HepG2 (cell line): ENCODE measurements at regions not wholly inside any gene's neighbourhood (a gene's known extent, or its start where the extent isn't known, plus 50 kb on each side); places are given as distances from the start of the nearest gene placed in this dataset.

Experiments used
- HDAC6 ChIP-seq: fragments of 200-600 bp; sonication (generic); IDR thresholded peaks from 2 replicates; pipeline ENCODE4 v1.7.0; 2017; ENCODE audit warnings: mild to moderate bottlenecking, antibody characterized with exemption, low read length, low read depth
- KLF12 ChIP-seq: sonication (generic); formaldehyde crosslinking; IDR thresholded peaks from 2 replicates; pipeline ENCODE4 v1.4.0; 2020; ENCODE audit warnings: missing genetic modification reagents, borderline replicate concordance
- KLF15 ChIP-seq: sonication (generic); formaldehyde crosslinking; IDR thresholded peaks from 2 replicates; pipeline ENCODE4 v1.8.1; 2023; ENCODE audit warnings: borderline replicate concordance, mild to moderate bottlenecking, inconsistent platforms, missing genetic modification reagents, mixed read lengths
- POLR2AphosphoS2 ChIP-seq: IDR thresholded peaks from 2 replicates; pipeline ENCODE4 v1.6.1; 2011; ENCODE audit warnings: low read depth, low read length, improper control_type of control experiment
- RAD51 ChIP-seq: fragments of 450-650 bp; IDR thresholded peaks from 2 replicates; pipeline ENCODE4 v1.6.1; 2016; ENCODE audit warnings: borderline replicate concordance
- ZNF44 ChIP-seq: sonication (generic); formaldehyde crosslinking; IDR thresholded peaks from 2 replicates; pipeline ENCODE4 v1.5.1; 2020; ENCODE audit warnings: mild to moderate bottlenecking, missing genetic modification reagents
- ZNF530 ChIP-seq: sonication (generic); formaldehyde crosslinking; IDR thresholded peaks from 2 replicates; pipeline ENCODE4 v1.5.0; 2020; ENCODE audit warnings: low read depth, mild to moderate bottlenecking, missing genetic modification reagents
- ZNF773 ChIP-seq: sonication (generic); formaldehyde crosslinking; IDR thresholded peaks from 2 replicates; pipeline ENCODE4 v1.4.0; 2020; ENCODE audit warnings: missing genetic modification reagents, borderline replicate concordance
- TF ChIP-seq, protein P1 (sequence below), 2 experiments: IDR thresholded peaks; 2 replicates each; pipeline ENCODE4 v1.6.1; 2011 to 2012; ENCODE audit warnings: low read length in 2 of 2, borderline replicate concordance in 1 of 2, low read depth in 1 of 2, mild to moderate bottlenecking in 1 of 2, moderate library complexity in 1 of 2
- TF ChIP-seq, protein P2 (sequence below): sonication (generic); formaldehyde crosslinking; IDR thresholded peaks from 2 replicates; pipeline ENCODE4 v1.4.0; 2020; ENCODE audit warnings: missing genetic modification reagents, borderline replicate concordance
- TF ChIP-seq, protein P3 (sequence below): sonication (generic); formaldehyde crosslinking; IDR thresholded peaks from 2 replicates; pipeline ENCODE4 v1.4.0; 2020; ENCODE audit warnings: mild to moderate bottlenecking, missing genetic modification reagents
- TF ChIP-seq, protein P4 (sequence below): sonication (generic); formaldehyde crosslinking; IDR thresholded peaks from 2 replicates; pipeline ENCODE4 v1.8.0; 2022; ENCODE audit warnings: missing genetic modification reagents, low read depth, mild to moderate bottlenecking, borderline replicate concordance
- TF ChIP-seq, protein P5 (sequence below): sonication (generic); formaldehyde crosslinking; IDR thresholded peaks from 2 replicates; pipeline ENCODE4 v1.4.0; 2020; ENCODE audit warnings: missing genetic modification reagents

DNA sequence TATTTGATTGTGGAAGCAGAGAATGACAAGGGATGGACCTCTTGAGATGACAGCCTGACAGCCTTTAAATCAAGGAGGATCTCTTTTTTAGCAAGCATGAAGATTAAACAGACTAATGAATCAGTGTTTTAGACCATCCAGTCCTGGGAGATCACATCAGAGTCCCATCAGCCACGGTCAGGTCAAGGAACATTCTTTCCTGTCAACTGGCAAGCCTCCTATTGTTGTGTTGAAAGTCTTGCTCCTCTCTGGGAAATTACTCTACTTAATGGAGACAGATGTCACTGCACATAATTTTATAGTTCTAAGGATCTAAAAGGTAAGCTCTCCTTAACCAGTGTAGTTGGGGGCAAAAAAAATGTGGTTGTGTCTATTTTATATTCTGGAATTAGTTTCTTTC lies 469.0 kb downstream of the TMEM182 start (continued):
- TF ChIP-seq, protein P1, sequence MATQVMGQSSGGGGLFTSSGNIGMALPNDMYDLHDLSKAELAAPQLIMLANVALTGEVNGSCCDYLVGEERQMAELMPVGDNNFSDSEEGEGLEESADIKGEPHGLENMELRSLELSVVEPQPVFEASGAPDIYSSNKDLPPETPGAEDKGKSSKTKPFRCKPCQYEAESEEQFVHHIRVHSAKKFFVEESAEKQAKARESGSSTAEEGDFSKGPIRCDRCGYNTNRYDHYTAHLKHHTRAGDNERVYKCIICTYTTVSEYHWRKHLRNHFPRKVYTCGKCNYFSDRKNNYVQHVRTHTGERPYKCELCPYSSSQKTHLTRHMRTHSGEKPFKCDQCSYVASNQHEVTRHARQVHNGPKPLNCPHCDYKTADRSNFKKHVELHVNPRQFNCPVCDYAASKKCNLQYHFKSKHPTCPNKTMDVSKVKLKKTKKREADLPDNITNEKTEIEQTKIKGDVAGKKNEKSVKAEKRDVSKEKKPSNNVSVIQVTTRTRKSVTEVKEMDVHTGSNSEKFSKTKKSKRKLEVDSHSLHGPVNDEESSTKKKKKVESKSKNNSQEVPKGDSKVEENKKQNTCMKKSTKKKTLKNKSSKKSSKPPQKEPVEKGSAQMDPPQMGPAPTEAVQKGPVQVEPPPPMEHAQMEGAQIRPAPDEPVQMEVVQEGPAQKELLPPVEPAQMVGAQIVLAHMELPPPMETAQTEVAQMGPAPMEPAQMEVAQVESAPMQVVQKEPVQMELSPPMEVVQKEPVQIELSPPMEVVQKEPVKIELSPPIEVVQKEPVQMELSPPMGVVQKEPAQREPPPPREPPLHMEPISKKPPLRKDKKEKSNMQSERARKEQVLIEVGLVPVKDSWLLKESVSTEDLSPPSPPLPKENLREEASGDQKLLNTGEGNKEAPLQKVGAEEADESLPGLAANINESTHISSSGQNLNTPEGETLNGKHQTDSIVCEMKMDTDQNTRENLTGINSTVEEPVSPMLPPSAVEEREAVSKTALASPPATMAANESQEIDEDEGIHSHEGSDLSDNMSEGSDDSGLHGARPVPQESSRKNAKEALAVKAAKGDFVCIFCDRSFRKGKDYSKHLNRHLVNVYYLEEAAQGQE (IDR thresholded peaks at IDR 0.05; ENCODE audit: borderline replicate concordance in 1 of 2, low read depth in 1 of 2, low read length in 2 of 2): no peak
- TF ChIP-seq, protein P2, sequence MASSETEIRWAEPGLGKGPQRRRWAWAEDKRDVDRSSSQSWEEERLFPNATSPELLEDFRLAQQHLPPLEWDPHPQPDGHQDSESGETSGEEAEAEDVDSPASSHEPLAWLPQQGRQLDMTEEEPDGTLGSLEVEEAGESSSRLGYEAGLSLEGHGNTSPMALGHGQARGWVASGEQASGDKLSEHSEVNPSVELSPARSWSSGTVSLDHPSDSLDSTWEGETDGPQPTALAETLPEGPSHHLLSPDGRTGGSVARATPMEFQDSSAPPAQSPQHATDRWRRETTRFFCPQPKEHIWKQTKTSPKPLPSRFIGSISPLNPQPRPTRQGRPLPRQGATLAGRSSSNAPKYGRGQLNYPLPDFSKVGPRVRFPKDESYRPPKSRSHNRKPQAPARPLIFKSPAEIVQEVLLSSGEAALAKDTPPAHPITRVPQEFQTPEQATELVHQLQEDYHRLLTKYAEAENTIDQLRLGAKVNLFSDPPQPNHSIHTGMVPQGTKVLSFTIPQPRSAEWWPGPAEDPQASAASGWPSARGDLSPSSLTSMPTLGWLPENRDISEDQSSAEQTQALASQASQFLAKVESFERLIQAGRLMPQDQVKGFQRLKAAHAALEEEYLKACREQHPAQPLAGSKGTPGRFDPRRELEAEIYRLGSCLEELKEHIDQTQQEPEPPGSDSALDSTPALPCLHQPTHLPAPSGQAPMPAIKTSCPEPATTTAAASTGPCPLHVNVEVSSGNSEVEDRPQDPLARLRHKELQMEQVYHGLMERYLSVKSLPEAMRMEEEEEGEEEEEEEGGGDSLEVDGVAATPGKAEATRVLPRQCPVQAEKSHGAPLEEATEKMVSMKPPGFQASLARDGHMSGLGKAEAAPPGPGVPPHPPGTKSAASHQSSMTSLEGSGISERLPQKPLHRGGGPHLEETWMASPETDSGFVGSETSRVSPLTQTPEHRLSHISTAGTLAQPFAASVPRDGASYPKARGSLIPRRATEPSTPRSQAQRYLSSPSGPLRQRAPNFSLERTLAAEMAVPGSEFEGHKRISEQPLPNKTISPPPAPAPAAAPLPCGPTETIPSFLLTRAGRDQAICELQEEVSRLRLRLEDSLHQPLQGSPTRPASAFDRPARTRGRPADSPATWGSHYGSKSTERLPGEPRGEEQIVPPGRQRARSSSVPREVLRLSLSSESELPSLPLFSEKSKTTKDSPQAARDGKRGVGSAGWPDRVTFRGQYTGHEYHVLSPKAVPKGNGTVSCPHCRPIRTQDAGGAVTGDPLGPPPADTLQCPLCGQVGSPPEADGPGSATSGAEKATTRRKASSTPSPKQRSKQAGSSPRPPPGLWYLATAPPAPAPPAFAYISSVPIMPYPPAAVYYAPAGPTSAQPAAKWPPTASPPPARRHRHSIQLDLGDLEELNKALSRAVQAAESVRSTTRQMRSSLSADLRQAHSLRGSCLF: no peak
- no peak for TF ChIP-seq RAD51
- TF ChIP-seq ZNF44 (CRISPR knock-in tag): no peak
- no peak for TF ChIP-seq KLF15 (CRISPR knock-in tag)
- TF ChIP-seq, protein P3, sequence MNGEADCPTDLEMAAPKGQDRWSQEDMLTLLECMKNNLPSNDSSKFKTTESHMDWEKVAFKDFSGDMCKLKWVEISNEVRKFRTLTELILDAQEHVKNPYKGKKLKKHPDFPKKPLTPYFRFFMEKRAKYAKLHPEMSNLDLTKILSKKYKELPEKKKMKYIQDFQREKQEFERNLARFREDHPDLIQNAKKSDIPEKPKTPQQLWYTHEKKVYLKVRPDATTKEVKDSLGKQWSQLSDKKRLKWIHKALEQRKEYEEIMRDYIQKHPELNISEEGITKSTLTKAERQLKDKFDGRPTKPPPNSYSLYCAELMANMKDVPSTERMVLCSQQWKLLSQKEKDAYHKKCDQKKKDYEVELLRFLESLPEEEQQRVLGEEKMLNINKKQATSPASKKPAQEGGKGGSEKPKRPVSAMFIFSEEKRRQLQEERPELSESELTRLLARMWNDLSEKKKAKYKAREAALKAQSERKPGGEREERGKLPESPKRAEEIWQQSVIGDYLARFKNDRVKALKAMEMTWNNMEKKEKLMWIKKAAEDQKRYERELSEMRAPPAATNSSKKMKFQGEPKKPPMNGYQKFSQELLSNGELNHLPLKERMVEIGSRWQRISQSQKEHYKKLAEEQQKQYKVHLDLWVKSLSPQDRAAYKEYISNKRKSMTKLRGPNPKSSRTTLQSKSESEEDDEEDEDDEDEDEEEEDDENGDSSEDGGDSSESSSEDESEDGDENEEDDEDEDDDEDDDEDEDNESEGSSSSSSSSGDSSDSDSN (CRISPR knock-in tag): no peak
- TF ChIP-seq, protein P4, sequence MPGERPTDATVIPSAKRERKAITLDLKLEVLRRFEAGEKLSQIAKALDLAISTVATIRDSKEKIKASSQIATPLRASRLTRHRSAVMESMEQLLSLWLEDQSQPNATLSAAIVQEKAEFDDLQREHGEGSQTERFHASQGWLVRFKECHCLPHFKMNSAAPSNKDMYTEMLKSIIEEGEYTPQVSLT: no peak
- no peak for TF ChIP-seq HDAC6
- no peak for TF ChIP-seq ZNF530 (CRISPR knock-in tag)
- TF ChIP-seq ZNF773 (CRISPR knock-in tag): no peak
- TF ChIP-seq, protein P5, sequence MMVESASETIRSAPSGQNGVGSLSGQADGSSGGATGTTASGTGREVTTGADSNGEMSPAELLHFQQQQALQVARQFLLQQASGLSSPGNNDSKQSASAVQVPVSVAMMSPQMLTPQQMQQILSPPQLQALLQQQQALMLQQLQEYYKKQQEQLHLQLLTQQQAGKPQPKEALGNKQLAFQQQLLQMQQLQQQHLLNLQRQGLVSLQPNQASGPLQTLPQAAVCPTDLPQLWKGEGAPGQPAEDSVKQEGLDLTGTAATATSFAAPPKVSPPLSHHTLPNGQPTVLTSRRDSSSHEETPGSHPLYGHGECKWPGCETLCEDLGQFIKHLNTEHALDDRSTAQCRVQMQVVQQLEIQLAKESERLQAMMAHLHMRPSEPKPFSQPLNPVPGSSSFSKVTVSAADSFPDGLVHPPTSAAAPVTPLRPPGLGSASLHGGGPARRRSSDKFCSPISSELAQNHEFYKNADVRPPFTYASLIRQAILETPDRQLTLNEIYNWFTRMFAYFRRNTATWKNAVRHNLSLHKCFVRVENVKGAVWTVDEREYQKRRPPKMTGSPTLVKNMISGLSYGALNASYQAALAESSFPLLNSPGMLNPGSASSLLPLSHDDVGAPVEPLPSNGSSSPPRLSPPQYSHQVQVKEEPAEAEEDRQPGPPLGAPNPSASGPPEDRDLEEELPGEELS (CRISPR knock-in tag): no peak
- no peak for TF ChIP-seq POLR2AphosphoS2
- no peak for TF ChIP-seq KLF12 (CRISPR knock-in tag)
